Liver (tissue), 8 donors: ENCODE measurements at regions not wholly inside any gene's neighbourhood (a gene's known extent, or its start where the extent isn't known, plus 50 kb on each side); places are given as distances from the start of the nearest gene placed in this dataset. TPM values are rescaled to one million over a fixed set of nuclear protein-coding genes. Genes with fewer than 3 reads are reported as not detected.
"Not testable (repeated sequence)": the region's sequence is repeated elsewhere in the genome, so short reads cannot be mapped to it uniquely, and the experiment has no call there.

ENCODE experiments used
- DNase-seq: peaks from one replicate; pipeline ENCODE4 v3.0.0-alpha.2; 2017; ENCODE audit warnings: low spot score
- H3K27ac ChIP-seq, 2 donors: one replicate each; pipeline ENCODE4 v1.7.0; 2013; ENCODE audit warnings: inconsistent platforms in 2 of 2, low read length in 2 of 2, control low read depth in 1 of 2, low read depth in 1 of 2, mild to moderate bottlenecking in 1 of 2
- H3K27me3 ChIP-seq, 4 donors: one replicate each; pipeline versions ENCODE4 v1.6.1 to v1.7.0; 2013; ENCODE audit warnings: low read length in 3 of 4, inconsistent platforms in 1 of 4, mild to moderate bottlenecking in 1 of 4, moderate library complexity in 1 of 4; ENCODE audit not compliant: control insufficient read depth in 4 of 4, insufficient read depth in 4 of 4
- H3K36me3 ChIP-seq, 4 donors: one replicate each; pipeline versions ENCODE4 v1.6.1 to v1.7.0; 2013; ENCODE audit warnings: low read length in 3 of 4, mild to moderate bottlenecking in 3 of 4, low read depth in 1 of 4, moderate library complexity in 1 of 4; ENCODE audit not compliant: control insufficient read depth in 4 of 4, insufficient read depth in 3 of 4
- H3K4me1 ChIP-seq, 4 donors: one replicate each; pipeline versions ENCODE4 v1.6.1 to v1.7.0; 2013; ENCODE audit warnings: low read length in 3 of 4, mild to moderate bottlenecking in 3 of 4, moderate library complexity in 1 of 4; ENCODE audit not compliant: control insufficient read depth in 4 of 4, insufficient read depth in 4 of 4
- H3K4me3 ChIP-seq, 3 donors: one replicate each; pipeline versions ENCODE4 v1.6.1 to v1.7.0; 2013; ENCODE audit warnings: low read length in 3 of 3, control low read depth in 1 of 3, low read depth in 1 of 3, mild to moderate bottlenecking in 1 of 3
- H3K9ac ChIP-seq, 2 donors: one replicate each; pipeline ENCODE4 v1.7.0; 2013; ENCODE audit warnings: low read length in 2 of 2, mild to moderate bottlenecking in 2 of 2, moderate library complexity in 2 of 2, control low read depth in 1 of 2, low read depth in 1 of 2
- H3K9me3 ChIP-seq, 4 donors: one replicate each; pipeline versions ENCODE4 v1.6.1 to v1.7.0; 2013; ENCODE audit warnings: low read length in 3 of 4; ENCODE audit not compliant: control insufficient read depth in 4 of 4
- EGR1 ChIP-seq, 2 donors: IDR thresholded peaks; 2 replicates each; pipeline ENCODE4 v1.6.1; 2016 to 2018; ENCODE audit warnings: antibody characterized with exemption in 2 of 2, low read depth in 2 of 2
- FOXA1 ChIP-seq: IDR thresholded peaks from 2 replicates; pipeline ENCODE4 v1.6.1; 2016; ENCODE audit warnings: antibody characterized with exemption
- FOXA2 ChIP-seq: IDR thresholded peaks from 2 replicates; pipeline ENCODE4 v1.6.1; 2016; ENCODE audit warnings: antibody characterized with exemption
- GABPA ChIP-seq, 2 donors: IDR thresholded peaks in 1 of 2; conservative IDR thresholded peaks in 1 of 2; 2 replicates each; pipeline ENCODE4 v1.6.1; 2016; ENCODE audit warnings: antibody characterized with exemption in 2 of 2, mild to moderate bottlenecking in 1 of 2, moderate library complexity in 1 of 2
- HNF4G ChIP-seq: IDR thresholded peaks from 2 replicates; pipeline ENCODE4 v1.6.1; 2016; ENCODE audit warnings: antibody characterized with exemption
- NR2F2 ChIP-seq: IDR thresholded peaks from 2 replicates; pipeline ENCODE4 v1.6.1; 2016; ENCODE audit warnings: antibody characterized with exemption
- RAD21 ChIP-seq, 2 donors: IDR thresholded peaks; 2 replicates each; pipeline ENCODE4 v1.6.1; 2016; ENCODE audit warnings: antibody characterized with exemption in 2 of 2, mild to moderate bottlenecking in 2 of 2
- RXRA ChIP-seq, 2 donors: IDR thresholded peaks; 2 replicates each; pipeline ENCODE4 v1.6.1; 2017 to 2018; ENCODE audit warnings: antibody characterized with exemption in 2 of 2, mild to moderate bottlenecking in 1 of 2
- SP1 ChIP-seq: IDR thresholded peaks from 2 replicates; pipeline ENCODE4 v1.6.1; 2018; ENCODE audit warnings: antibody characterized with exemption, mild to moderate bottlenecking
- YY1 ChIP-seq: IDR thresholded peaks from 2 replicates; pipeline ENCODE4 v1.6.1; 2016; ENCODE audit warnings: antibody characterized with exemption, mild to moderate bottlenecking
- whole genome bisulfite sequencing: extraction: QIAGEN DNeasy Blood & Tissue Kit; methylation state at CpG from one replicate; pipeline ENCODE4 v1.1.7; 2013; 5-methylcytosine and 5-hydroxymethylcytosine counted together
- small RNA-seq: library from RNA; depleted of rRNA; stranded (forward); fragments of <200 nt; gene quantifications from one replicate; pipeline ENCODE3, GENCODE V24; 2014
- TF ChIP-seq, protein P1 (sequence below): IDR thresholded peaks from 2 replicates; pipeline ENCODE4 v1.6.1; 2016; ENCODE audit warnings: antibody characterized with exemption
- TF ChIP-seq, protein P2 (sequence below): IDR thresholded peaks from 2 replicates; pipeline ENCODE4 v1.6.1; 2016; ENCODE audit warnings: antibody characterized with exemption
- donor health status: healthy.
- donor health status: healthy.
- donor health status: healthy.
- donor health status: healthy.

DNA sequence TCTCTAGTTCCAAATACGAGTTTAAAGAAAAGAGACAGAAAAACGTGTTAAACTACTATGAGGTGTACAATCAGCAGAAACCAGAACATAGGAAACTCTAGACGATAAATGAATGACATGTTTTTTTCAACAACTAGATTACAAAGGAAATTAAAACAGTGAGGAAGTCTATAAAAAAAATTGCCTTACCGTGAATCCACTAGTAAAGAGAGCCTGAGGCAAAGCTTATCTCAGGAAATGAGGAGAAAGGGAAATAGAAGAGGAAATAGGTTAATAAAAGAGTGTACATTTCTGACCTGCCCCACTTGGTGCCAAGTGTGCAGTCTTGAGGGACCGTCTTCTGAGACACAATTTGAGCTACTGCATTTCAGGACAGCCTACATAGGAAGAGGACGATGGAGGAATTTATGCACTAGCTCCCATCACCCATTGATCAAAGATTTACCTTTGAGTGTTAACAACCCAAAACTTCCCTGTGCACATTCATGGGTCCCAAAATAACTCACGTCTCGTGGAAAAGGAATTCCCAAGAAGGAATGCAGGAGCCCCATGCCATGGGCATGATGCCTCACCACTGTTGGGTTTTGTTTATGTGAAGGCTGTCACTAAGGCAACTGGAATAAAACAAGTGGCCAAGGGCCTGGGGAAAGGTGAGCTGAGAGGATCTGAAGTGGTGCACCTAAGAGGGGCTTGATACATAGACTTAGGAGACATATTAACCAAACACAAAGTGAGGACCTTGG, 53.6 kb upstream of the SLC1A3 start:
- no peaks in the 10 kb centered on the region for H3K27me3 ChIP-seq
- H3K4me3 ChIP-seq: no peak overlapping the region
- no peak overlapping the region for H3K9ac ChIP-seq
- DNase-seq: no peak
- H3K36me3 ChIP-seq: no peaks in the 10 kb centered on the region
- H3K4me1 ChIP-seq: no peaks in the 10 kb centered on the region
- TF ChIP-seq RXRA (IDR thresholded peaks at IDR 0.05) (no peak), YY1 (no peak), RAD21 (IDR thresholded peaks at IDR 0.05) (no peak), HNF4G (no peak), EGR1 (IDR thresholded peaks at IDR 0.05; ENCODE audit: low read depth in 2 of 2) (no peak), GABPA (IDR thresholded peaks at IDR 0.05 in 1 of 2, conservative IDR thresholded peaks at IDR 0.05 in 1 of 2) (no peak), FOXA1 (no peak), FOXA2 (no peak), SP1 (no peak), NR2F2 (no peak)
- TF ChIP-seq, protein P1, sequence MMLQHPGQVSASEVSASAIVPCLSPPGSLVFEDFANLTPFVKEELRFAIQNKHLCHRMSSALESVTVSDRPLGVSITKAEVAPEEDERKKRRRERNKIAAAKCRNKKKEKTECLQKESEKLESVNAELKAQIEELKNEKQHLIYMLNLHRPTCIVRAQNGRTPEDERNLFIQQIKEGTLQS: no peak
- TF ChIP-seq, protein P2, sequence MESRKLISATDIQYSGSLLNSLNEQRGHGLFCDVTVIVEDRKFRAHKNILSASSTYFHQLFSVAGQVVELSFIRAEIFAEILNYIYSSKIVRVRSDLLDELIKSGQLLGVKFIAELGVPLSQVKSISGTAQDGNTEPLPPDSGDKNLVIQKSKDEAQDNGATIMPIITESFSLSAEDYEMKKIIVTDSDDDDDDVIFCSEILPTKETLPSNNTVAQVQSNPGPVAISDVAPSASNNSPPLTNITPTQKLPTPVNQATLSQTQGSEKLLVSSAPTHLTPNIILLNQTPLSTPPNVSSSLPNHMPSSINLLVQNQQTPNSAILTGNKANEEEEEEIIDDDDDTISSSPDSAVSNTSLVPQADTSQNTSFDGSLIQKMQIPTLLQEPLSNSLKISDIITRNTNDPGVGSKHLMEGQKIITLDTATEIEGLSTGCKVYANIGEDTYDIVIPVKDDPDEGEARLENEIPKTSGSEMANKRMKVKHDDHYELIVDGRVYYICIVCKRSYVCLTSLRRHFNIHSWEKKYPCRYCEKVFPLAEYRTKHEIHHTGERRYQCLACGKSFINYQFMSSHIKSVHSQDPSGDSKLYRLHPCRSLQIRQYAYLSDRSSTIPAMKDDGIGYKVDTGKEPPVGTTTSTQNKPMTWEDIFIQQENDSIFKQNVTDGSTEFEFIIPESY: no peak
- H3K9me3 ChIP-seq: peaks cover 0 to 2% (median 0%) of the 10 kb centered on the region in 4 donors
- H3K27ac ChIP-seq: no peak overlapping the region
- 76% methylated on average over 8 of the region's 8 CpGs for WGBS

DNA sequence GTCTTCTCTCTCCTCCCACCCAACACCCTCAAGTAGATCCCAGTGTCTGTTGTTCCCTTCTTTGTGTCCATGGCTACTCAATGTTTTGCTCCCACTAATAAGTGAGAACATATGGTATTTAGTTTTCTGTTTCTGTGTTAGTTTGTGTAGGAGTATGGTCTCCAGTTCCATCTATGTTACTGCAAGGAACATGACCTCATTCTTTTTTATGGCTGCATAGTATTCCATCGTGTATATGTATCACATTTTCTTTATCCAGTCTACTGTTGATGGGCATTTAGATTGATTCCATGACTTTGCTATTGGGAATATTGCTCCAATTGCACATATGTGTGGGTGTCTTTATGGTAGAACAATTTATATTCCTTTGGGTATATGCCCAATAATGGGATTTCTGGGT, 51.4 kb upstream of the SLC1A3 start:
- H3K4me3 ChIP-seq, H3K9ac ChIP-seq, DNase-seq, H3K9me3 ChIP-seq, H3K36me3 ChIP-seq, H3K4me1 ChIP-seq, H3K27ac ChIP-seq, H3K27me3 ChIP-seq: not testable (repeated sequence)
- 91% methylated on average over 1 of the region's 1 CpG for WGBS

Small RNAs in the stretch of these regions (small RNA-seq; reads per million reads assigned to genes)
- gene RNA5SP181: not detected
